Colonic mucosa (tissue), 4 donors: ENCODE measurements at regions not wholly inside any gene's neighbourhood (a gene's known extent, or its start where the extent isn't known, plus 50 kb on each side); places are given as distances from the start of the nearest gene placed in this dataset.

ENCODE experiments used
- DNase-seq: peaks from one replicate; pipeline ENCODE4 v3.0.0-alpha.2; 2020
- H3K27ac ChIP-seq: fragments of 200-600 bp; one replicate; pipeline ENCODE4 v1.8.0; 2021
- H3K27me3 ChIP-seq: fragments of 200-600 bp; one replicate; pipeline ENCODE4 v1.8.0; 2021
- H3K36me3 ChIP-seq: fragments of 200-600 bp; one replicate; pipeline ENCODE4 v1.8.0; 2021
- H3K4me1 ChIP-seq: fragments of 200-600 bp; one replicate; pipeline ENCODE4 v1.8.0; 2021; ENCODE audit warnings: mild to moderate bottlenecking
- H3K4me3 ChIP-seq: fragments of 200-600 bp; one replicate; pipeline ENCODE4 v1.8.0; 2021
- H3K9ac ChIP-seq, 2 donors: one replicate each; pipeline ENCODE4 v1.7.0; 2013; ENCODE audit warnings: control low read depth in 2 of 2, low read depth in 2 of 2, low read length in 2 of 2
- H3K9me3 ChIP-seq: fragments of 200-600 bp; one replicate; pipeline ENCODE4 v1.8.0; 2021
- intact Hi-C: fragments of 100-400 bp; cut with DNase I; formaldehyde crosslinking; loops from one replicate; pipeline ENCODE4 v1.14.1; 2022
- TF ChIP-seq, protein P1 (sequence below): fragments of 200-600 bp; IDR thresholded peaks from one replicate; pipeline ENCODE4 v1.8.0; 2022; ENCODE audit warnings: antibody characterized with exemption, mild to moderate bottlenecking
- donor health status: healthy.
- donor health status: DM: no; HTN: no; CAD: no.
- donor health status: DM: no; HTN: no; CAD: no.

DNA sequence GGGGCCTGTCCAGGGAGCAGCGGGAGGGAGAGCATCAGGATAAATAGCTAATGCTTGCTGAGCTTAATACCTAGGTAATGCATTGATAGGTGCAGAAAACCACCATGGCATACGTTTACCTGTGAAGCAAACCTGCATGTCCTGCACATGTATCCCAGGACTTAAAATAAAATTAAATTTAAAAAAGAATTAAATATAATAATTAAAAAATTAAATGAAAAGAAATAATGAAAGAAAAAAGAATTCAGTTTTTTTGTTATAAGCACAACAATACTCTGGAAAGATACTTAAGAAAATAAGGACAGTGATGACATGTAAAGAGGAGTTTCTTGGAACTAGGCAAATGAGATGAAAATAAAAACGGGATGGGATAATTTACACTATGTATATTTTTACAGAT lies 386.2 kb downstream of the LRRIQ3 start:
- Histone ChIP-seq H3K4me1 (no peaks in the 10 kb centered on the region), H3K27ac (no peak overlapping the region), H3K4me3 (no peak overlapping the region), H3K36me3 (no peaks in the 10 kb centered on the region), H3K9me3 (no peaks in the 10 kb centered on the region), H3K27me3 (no peaks in the 10 kb centered on the region), H3K9ac (no peak overlapping the region)
- intact Hi-C loops, result no loop called here
- DNase-seq, result no peak
- TF ChIP-seq, protein P1, sequence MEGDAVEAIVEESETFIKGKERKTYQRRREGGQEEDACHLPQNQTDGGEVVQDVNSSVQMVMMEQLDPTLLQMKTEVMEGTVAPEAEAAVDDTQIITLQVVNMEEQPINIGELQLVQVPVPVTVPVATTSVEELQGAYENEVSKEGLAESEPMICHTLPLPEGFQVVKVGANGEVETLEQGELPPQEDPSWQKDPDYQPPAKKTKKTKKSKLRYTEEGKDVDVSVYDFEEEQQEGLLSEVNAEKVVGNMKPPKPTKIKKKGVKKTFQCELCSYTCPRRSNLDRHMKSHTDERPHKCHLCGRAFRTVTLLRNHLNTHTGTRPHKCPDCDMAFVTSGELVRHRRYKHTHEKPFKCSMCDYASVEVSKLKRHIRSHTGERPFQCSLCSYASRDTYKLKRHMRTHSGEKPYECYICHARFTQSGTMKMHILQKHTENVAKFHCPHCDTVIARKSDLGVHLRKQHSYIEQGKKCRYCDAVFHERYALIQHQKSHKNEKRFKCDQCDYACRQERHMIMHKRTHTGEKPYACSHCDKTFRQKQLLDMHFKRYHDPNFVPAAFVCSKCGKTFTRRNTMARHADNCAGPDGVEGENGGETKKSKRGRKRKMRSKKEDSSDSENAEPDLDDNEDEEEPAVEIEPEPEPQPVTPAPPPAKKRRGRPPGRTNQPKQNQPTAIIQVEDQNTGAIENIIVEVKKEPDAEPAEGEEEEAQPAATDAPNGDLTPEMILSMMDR, result no peak

DNA sequence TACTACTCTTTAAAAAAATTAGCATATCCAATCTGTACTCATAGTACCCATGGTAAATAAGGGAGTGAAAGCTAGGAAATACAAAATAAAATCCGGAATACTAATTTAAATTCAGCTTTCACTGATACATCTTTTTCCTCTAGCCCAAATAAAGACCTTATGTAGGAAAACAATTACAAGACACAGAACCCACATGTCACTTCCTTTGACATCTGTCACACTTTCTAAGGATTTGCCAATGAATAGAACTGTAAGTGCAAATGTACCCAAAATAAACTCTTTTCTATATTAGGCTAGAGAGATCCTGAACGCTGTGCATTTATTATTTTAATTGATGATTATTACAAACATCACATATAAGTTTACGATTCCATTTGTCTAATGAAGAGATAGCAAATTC lies 393.0 kb downstream of the LRRIQ3 start:
- Histone ChIP-seq H3K9me3 (no peaks in the 10 kb centered on the region), H3K9ac (no peak overlapping the region), H3K4me3 (no peak overlapping the region), H3K4me1 (no peaks in the 10 kb centered on the region), H3K27ac (no peak overlapping the region), H3K36me3 (no peaks in the 10 kb centered on the region), H3K27me3 (no peaks in the 10 kb centered on the region)
- no peak for DNase-seq
- intact Hi-C loops, result no loop called here
- TF ChIP-seq, protein P1, result no peak

DNA sequence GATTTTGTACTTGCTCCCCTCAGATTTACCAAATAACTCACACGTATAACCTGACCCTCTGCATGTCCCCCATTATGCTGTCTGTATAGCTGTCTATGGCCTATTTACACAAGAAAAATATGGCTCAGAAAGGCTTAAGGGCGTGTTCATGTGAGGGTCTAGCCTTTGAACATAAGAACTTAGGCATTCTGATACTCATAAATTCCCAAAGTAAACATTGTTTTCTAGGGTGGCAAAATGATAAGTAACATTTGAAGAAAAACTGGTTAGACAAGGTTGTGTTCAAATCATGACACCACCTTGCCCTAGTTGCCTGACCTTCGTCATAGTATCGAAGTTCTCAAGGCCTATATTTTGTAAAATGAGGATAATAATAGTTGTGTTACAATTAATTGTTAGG lies 394.6 kb downstream of the LRRIQ3 start:
- TF ChIP-seq, protein P1, result no peak
- Histone ChIP-seq H3K36me3 (no peaks in the 10 kb centered on the region), H3K9me3 (no peaks in the 10 kb centered on the region), H3K4me1 (no peaks in the 10 kb centered on the region), H3K4me3 (no peak overlapping the region), H3K27me3 (no peaks in the 10 kb centered on the region), H3K9ac (no peak overlapping the region), H3K27ac (no peak overlapping the region)
- peak; percentile 19 for DNase-seq
- intact Hi-C loops, result no loop called here

DNA sequence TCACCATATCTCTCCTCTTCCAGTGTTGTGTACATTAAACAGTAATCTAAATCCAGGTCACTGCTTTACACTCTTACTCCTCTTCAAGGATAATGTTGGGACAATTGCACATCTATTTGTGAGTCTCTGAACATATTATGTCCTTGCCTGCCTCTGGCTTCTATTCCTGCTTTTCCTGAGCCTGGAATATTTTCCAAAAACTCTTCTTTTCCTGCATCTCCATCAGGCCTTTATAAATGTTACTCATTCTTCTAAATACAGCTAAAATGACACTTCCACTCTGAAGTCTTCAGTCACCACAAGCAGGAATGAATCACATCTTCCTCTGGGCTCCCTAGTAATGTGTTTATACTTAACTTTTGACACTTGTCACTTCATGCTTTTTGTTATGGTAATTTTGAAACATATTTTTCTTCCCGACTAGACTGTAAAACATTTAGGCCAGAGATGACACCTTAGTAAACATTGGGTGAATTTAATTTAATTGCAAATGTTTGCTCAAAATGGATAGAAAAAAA lies 396.0 kb downstream of the LRRIQ3 start:
- no peaks in the 10 kb centered on the region for H3K4me1 ChIP-seq
- H3K4me3 ChIP-seq, result no peak overlapping the region
- H3K9ac ChIP-seq, result no peak overlapping the region
- DNase-seq, result no peak
- no peaks in the 10 kb centered on the region for H3K9me3 ChIP-seq
- no peaks in the 10 kb centered on the region for H3K36me3 ChIP-seq
- no peaks in the 10 kb centered on the region for H3K27me3 ChIP-seq
- TF ChIP-seq, protein P1, result no peak
- no peak overlapping the region for H3K27ac ChIP-seq
- intact Hi-C loops, result no loop called here

DNA sequence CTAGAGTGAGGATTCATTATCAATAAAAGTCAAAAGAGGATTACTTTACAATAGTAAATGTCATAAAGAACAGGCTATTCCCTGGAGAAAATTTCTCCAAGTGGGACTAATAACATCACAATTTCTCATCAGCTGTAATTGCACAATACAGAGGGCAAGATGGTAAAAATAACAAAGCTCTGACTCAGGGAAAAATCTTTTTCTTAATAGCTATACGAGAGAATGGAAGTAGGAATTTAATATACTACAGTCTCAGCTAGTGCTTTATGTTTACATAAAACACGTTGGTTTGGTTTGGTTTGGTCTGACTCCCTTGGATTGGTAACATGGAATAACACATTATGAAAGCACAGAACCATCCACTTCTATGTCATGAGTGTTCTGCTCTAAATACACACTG lies 397.6 kb downstream of the LRRIQ3 start:
- Histone ChIP-seq H3K9ac (no peak overlapping the region), H3K4me3 (no peak overlapping the region), H3K27ac (no peak overlapping the region), H3K36me3 (no peaks in the 10 kb centered on the region), H3K9me3 (no peaks in the 10 kb centered on the region), H3K27me3 (no peaks in the 10 kb centered on the region), H3K4me1 (no peaks in the 10 kb centered on the region)
- intact Hi-C loops, result no loop called here
- TF ChIP-seq, protein P1, result no peak
- DNase-seq, result no peak

DNA sequence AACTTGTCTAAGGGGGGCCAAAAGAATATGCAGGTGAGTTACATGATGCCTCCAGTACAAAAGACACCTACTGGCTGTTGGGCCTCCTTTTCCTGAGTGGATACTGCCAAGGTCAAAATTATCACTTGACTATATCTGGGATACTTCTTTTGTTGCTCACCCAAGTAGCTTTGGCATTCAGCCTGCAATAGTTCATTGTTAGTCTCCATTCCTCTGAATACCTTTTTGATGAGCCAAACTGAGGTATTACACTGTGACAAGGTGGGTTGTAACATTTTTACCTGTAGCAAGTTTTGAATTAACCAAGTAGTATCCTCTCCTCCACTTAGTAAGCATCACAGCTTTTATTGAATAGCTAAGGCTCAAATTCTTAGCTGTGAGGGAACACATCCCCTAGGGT lies 408.0 kb downstream of the LRRIQ3 start:
- DNase-seq, result no peak
- Histone ChIP-seq H3K36me3 (no peaks in the 10 kb centered on the region), H3K27ac (no peak overlapping the region), H3K4me1 (no peaks in the 10 kb centered on the region), H3K4me3 (no peak overlapping the region), H3K9me3 (no peaks in the 10 kb centered on the region), H3K27me3 (no peaks in the 10 kb centered on the region), H3K9ac (no peak overlapping the region)
- intact Hi-C loops, result no loop called here
- TF ChIP-seq, protein P1, result no peak
